H1 (cell line): ENCODE measurements at regions not wholly inside any gene's neighbourhood (a gene's known extent, or its start where the extent isn't known, plus 50 kb on each side); places are given as distances from the start of the nearest gene placed in this dataset.

Source experiments
- CBX5 ChIP-seq: fragments of 300-800, 300-1000 bp; sonication (generic); IDR thresholded peaks from 2 replicates; pipeline ENCODE4 v1.7.1; 2016; ENCODE audit warnings: antibody characterized with exemption, low read length, low read depth
- POLR2A ChIP-seq, 2 experiments: IDR thresholded peaks; 1 replicate in 1 of 2; 2 replicates in 1 of 2; pipeline ENCODE4 v1.6.1; 2011; ENCODE audit warnings: low read depth in 2 of 2, low read length in 2 of 2, mild to moderate bottlenecking in 2 of 2; ENCODE audit errors: control extremely low read depth in 1 of 2

GRCh38 chr20:19809505-19809904, 51.4 kb downstream of the RIN2 start (continued):
- TF ChIP-seq CBX5 (no peak), POLR2A (IDR thresholded peaks at IDR 0.05; ENCODE audit: control extremely low read depth in 1 of 2, low read depth in 2 of 2, low read length in 2 of 2) (no peak)
